ENCODE measurements at regions not wholly inside any gene's neighbourhood (a gene's known extent, or its start where the extent isn't known, plus 50 kb on each side); places are given as distances from the start of the nearest gene placed in this dataset.
"Not testable (repeated sequence)": the region's sequence is repeated elsewhere in the genome, so short reads cannot be mapped to it uniquely, and the experiment has no call there.

- no peak for DNase-seq (ENCODE audit: low read depth)
These were observed 84.4 kb upstream of the CNEP1R1 start for GRCh38 chr16:49940464-49941224.

- no peak for DNase-seq (ENCODE audit: low read depth)
These were observed 80.8 kb upstream of the CNEP1R1 start for GRCh38 chr16:49944221-49944620.

DNA sequence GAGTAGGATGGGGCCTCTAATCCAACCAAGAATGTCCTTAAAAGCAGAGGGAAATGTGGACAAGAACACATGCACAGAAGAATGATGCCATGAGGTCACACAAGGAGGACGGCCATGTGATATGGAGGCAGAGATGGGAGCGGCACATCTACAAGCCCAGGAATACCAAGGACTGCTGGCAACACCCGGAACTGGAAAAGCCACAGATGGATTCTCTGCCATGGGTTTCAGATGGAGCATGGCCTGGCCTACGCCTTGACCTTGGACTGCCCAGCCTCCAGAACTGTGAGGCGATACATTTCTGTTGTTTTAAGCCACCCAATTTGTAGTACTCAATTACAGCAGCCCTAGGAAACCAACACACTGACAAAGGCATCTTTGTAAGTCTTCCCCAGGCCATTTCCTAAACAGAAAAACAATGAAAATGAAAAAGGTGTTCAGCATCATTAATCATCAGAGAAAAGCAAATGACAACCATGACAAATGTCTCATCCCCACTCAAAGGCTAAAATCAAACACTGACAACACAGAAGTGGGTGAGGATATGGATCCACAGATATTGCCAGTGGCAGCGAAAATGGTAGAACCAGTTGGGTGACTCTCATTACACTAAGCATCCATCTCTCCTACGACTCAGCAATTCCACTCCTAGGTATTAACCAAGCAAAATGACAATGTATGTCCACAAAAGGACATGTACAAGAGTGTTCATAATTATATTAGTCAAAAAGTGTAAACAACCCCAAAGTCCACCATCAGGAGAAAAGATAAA, 76.9 kb upstream of the CNEP1R1 start:
- DNase-seq (ENCODE audit: low read depth): no peak

- DNase-seq (ENCODE audit: low read depth): no peak
These were observed 73.3 kb upstream of the CNEP1R1 start for GRCh38 chr16:49951574-49952195.

DNA sequence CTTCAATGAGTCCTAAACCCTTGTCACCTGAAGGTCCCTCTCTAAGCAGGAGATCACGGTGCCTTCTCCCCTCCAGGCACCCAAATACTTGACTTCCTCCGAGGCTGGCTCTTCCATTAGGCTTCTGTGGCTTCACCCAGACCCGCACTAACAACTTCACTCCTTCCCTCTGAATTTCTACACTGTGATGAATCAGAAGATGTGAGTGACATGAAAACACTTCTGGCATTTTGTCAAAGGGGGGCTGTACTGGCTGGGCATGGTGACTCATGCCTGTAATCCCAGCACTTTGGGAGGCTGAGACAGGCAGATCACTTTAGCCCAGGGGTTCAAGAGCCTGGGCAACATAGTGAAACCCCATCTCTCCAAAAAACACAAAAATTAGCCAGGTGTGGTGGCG, 72.6 kb upstream of the CNEP1R1 start:
- DNase-seq (ENCODE audit: low read depth): peak; percentile 79

- DNase-seq (ENCODE audit: low read depth): no peak
These were observed 71.9 kb upstream of the CNEP1R1 start for GRCh38 chr16:49953090-49953489.

GRCh38 chr16:49955858-49956257, 69.2 kb upstream of the CNEP1R1 start:
- DNase-seq (ENCODE audit: low read depth): no peak

DNA sequence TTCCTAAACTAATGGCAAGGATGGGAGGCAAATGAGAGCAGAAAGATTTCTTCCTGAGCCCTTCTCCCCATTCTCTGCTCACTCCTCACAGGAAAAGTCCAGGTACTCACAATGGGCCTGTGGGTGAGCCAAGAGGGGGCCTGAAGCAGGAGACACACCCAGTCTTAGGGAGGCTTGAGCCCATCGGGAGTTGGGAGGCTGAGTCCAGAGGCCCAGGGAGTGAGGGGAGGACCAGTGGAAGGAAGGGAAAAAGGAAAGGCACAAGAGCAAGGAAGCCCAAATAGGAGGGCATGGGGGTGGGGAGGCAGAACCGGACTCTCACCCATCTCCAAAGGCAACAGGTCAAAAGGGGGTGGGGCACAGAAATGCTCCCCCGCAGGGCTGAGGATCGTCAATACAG, 68.1 kb upstream of the CNEP1R1 start:
- DNase-seq (ENCODE audit: low read depth): no peak

- DNase-seq (ENCODE audit: low read depth): no peak
These were observed 66.6 kb upstream of the CNEP1R1 start for GRCh38 chr16:49958448-49958847.

- DNase-seq (ENCODE audit: low read depth): no peak
These were observed 65.3 kb upstream of the CNEP1R1 start for GRCh38 chr16:49959552-49960277.

- peak; percentile 66 for DNase-seq (ENCODE audit: low read depth)
These were observed 63.9 kb upstream of the CNEP1R1 start for GRCh38 chr16:49961089-49961488.

DNA sequence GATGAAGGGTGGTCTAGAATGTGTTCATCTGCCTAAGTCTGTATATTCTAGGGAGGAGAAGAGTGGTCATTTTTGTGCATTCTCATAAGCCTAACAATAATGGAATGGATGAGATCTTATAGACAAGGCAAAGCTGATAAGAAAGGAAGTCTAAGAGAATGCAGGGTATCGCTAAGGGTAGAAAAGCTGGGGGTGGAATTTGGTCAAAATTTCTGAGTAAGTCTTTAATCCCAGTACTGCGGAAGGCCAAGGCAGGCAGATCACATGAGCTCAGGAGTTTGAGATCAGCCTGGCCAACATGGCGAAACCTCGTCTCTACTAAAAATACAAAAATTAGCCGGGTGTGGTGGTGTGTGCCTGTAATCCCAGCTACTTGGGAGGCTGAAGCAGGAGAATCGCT, 62.5 kb upstream of the CNEP1R1 start:
- not testable (repeated sequence) for DNase-seq (ENCODE audit: low read depth)

GRCh38 chr16:49964316-49964715, 60.7 kb upstream of the CNEP1R1 start:
- DNase-seq (ENCODE audit: low read depth): no peak

- no peak for DNase-seq (ENCODE audit: low read depth)
These were observed 60.1 kb upstream of the CNEP1R1 start for GRCh38 chr16:49964973-49965372.

DNA sequence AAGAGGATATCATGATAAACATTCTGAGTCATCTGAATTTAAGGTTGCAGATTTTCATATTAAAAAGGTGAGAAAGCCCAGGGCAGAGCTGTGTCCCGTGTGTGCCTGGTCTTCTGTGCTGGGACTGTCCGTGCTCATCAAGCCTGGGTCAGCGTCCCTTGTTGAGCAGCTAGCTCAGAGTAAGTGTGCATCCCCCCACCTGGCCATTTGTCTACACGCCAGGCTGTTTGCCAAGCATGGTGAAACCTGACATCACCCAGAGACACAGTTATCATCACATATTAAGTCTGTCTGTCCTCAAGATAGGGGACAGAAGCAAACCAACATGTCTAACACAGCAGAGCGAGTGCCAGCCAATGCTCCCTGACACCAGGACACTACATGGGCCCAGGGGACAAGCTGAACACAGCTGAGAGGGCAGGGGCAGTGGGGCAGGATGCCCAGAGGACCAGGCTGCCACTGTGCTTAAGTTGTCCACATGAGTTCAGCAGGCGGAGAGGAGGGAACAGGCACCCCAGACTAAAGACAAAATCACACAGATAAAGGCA, 57.9 kb upstream of the CNEP1R1 start:
- DNase-seq (ENCODE audit: low read depth): no peak

GRCh38 chr16:49969091-49970030, 55.7 kb upstream of the CNEP1R1 start:
- DNase-seq (ENCODE audit: low read depth): peak; percentile 15

GRCh38 chr16:49970797-49971431, 54.1 kb upstream of the CNEP1R1 start:
- DNase-seq (ENCODE audit: low read depth): no peak

- no peak for DNase-seq (ENCODE audit: low read depth)
These were observed 52.7 kb upstream of the CNEP1R1 start for GRCh38 chr16:49972280-49972679.

- DNase-seq (ENCODE audit: low read depth): peak; percentile 11
These were observed 52.1 kb upstream of the CNEP1R1 start for GRCh38 chr16:49972961-49973360.
